HCT116 (cell line): ENCODE measurements at regions not wholly inside any gene's neighbourhood (a gene's known extent, or its start where the extent isn't known, plus 50 kb on each side); places are given as distances from the start of the nearest gene placed in this dataset.

Source experiments
- ATAC-seq: fragments of 200-7000 bp; cut with Tn5 transposase; 2 replicates; pipeline ENCODE4 v1.9.1; 2020; ENCODE audit warnings: mild to moderate bottlenecking, moderate library complexity
- BruUV-seq: library from RNA; stranded (reverse); fragments of 400-500 nt; replicated peaks from 2 replicates; lab custom pipeline; 2021; lab: Mats Ljungman, UMichigan
- CTCF ChIA-PET: fragments of 300-600 bp; sonication (Branson Sonifier 250); formaldehyde crosslinking; loops from one replicate; lab custom pipeline; 2021; ENCODE audit warnings: antibody characterized with exemption; lab: Charles Lee
- POLR2A ChIA-PET: fragments of 300-600, 350-600 bp; sonication (Branson Sonifier 250); formaldehyde crosslinking; loops from one replicate; lab custom pipeline; 2021; ENCODE audit warnings: antibody characterized with exemption; lab: Charles Lee
- RAD21 ChIA-PET, 2 experiments: fragments of 300-600 bp; sonication (Branson Sonifier 250); formaldehyde crosslinking; loops; one replicate each; lab custom pipeline; 2023; ENCODE audit warnings: low total read pairs in 2 of 2; ENCODE audit not compliant: uncharacterized antibody in 2 of 2, unreplicated experiment in 2 of 2, low non-redundant PET in 1 of 2; lab: Charles Lee
- DNase-seq: peaks from one replicate; pipeline ENCODE4 v3.0.0-alpha.2; 2010; ENCODE audit warnings: low read depth, low spot score
- H2AFZ ChIP-seq: fragments of 200-600 bp; shearing (Covaris generic), sonication (generic); 2 replicates; pipeline ENCODE4 v1.6.1; 2017; ENCODE audit warnings: low read depth, mixed run types, mixed read lengths, antibody characterized with exemption, low read length; ENCODE audit not compliant: poor library complexity, severe bottlenecking
- H3K27ac ChIP-seq: 2 replicates; pipeline ENCODE4 v1.5.1; 2012; ENCODE audit warnings: low read depth, low read length
- H3K27me3 ChIP-seq: fragments of 200-600 bp; sonication (generic); 2 replicates; pipeline ENCODE4 v1.6.1; 2016; ENCODE audit warnings: mixed run types, low read length, mixed read lengths; ENCODE audit not compliant: insufficient read depth
- H3K36me3 ChIP-seq, 2 experiments: fragments of 200-500 bp in 1 of 2; fragments of 200-600 bp in 1 of 2; sonication (Bioruptor generic) in 1 of 2; sonication (generic) in 1 of 2; 2 replicates each; pipeline versions ENCODE4 v1.5.1 to v1.6.1; 2014 to 2016; ENCODE audit warnings: low read length in 2 of 2, inconsistent platforms in 1 of 2, mixed read lengths in 1 of 2, mixed run types in 1 of 2; ENCODE audit not compliant: insufficient read depth in 2 of 2, control insufficient read depth in 1 of 2
- H3K4me1 ChIP-seq, 2 experiments: fragments of 200-600 bp in 1 of 2; sonication (generic) in 1 of 2; 2 replicates each; pipeline versions ENCODE4 v1.5.1 to v1.6.1; 2012 to 2017; ENCODE audit warnings: low read length in 2 of 2, inconsistent platforms in 1 of 2, mild to moderate bottlenecking in 1 of 2, mixed read lengths in 1 of 2, mixed run types in 1 of 2, moderate library complexity in 1 of 2; ENCODE audit not compliant: insufficient read depth in 2 of 2, control insufficient read depth in 1 of 2
- H3K4me2 ChIP-seq: fragments of 200-600 bp; sonication (generic); 2 replicates; pipeline ENCODE4 v1.6.1; 2017; ENCODE audit warnings: mixed run types, low read length, mixed read lengths
- H3K4me3 ChIP-seq, 2 experiments: fragments of 200-600 bp in 1 of 2; sonication (generic) in 1 of 2; replicated peaks in 1 of 2; 2 replicates each; pipeline ENCODE4 v1.5.1; 2011 to 2016; ENCODE audit warnings: low read length in 2 of 2, control low read depth in 1 of 2, low read depth in 1 of 2, mild to moderate bottlenecking in 1 of 2, mixed read lengths in 1 of 2, mixed run types in 1 of 2
- H3K79me2 ChIP-seq: fragments of 200-600 bp; sonication (generic); 2 replicates; pipeline ENCODE4 v1.6.1; 2017; ENCODE audit warnings: mild to moderate bottlenecking, mixed run types, low read length, moderate library complexity, mixed read lengths; ENCODE audit not compliant: insufficient read depth
- H3K9ac ChIP-seq: fragments of 200-600 bp; sonication (generic); 2 replicates; pipeline ENCODE4 v1.6.1; 2016; ENCODE audit warnings: low read length, mixed read lengths
- H3K9me2 ChIP-seq: fragments of 200-600 bp; sonication (generic), shearing (Covaris generic); 2 replicates; pipeline ENCODE4 v1.6.1; 2017; ENCODE audit warnings: mixed run types, mild to moderate bottlenecking, moderate library complexity; ENCODE audit not compliant: insufficient read depth
- H3K9me3 ChIP-seq, 2 experiments: fragments of 200-500 bp in 1 of 2; fragments of 200-600 bp in 1 of 2; sonication (Bioruptor generic) in 1 of 2; sonication (generic) in 1 of 2; 2 replicates each; pipeline ENCODE4 v1.6.1; 2014 to 2017; ENCODE audit warnings: low read length in 2 of 2, mixed read lengths in 2 of 2, inconsistent platforms in 1 of 2, low read depth in 1 of 2, mild to moderate bottlenecking in 1 of 2, mixed run types in 1 of 2, moderate library complexity in 1 of 2; ENCODE audit not compliant: control insufficient read depth in 1 of 2, insufficient read depth in 1 of 2
- H4K20me1 ChIP-seq: fragments of 200-600 bp; sonication (generic), shearing (Covaris generic); 2 replicates; pipeline ENCODE4 v1.6.1; 2017; ENCODE audit warnings: mixed run types, mild to moderate bottlenecking, moderate library complexity; ENCODE audit not compliant: insufficient read depth
- EZH2 ChIP-seq: fragments of 200-600 bp; sonication (generic); IDR thresholded peaks from 2 replicates; pipeline ENCODE4 v1.6.1; 2017; ENCODE audit warnings: antibody characterized with exemption, mixed run types
- EZH2phosphoT487 ChIP-seq: fragments of 200-600 bp; IDR thresholded peaks from 2 replicates; pipeline ENCODE4 v1.6.1; 2018; ENCODE audit warnings: antibody characterized with exemption, borderline replicate concordance
- FOSL1 ChIP-seq: IDR thresholded peaks from 2 replicates; pipeline ENCODE4 v1.6.1; 2012; ENCODE audit warnings: low read depth
- POLR2AphosphoS5 ChIP-seq: IDR thresholded peaks from 2 replicates; pipeline ENCODE4 v1.6.1; 2011; ENCODE audit warnings: mild to moderate bottlenecking, low read depth, low read length, moderate library complexity
- RAD21 ChIP-seq: IDR thresholded peaks from 2 replicates; pipeline ENCODE4 v1.6.1; 2012; ENCODE audit warnings: low read depth, mild to moderate bottlenecking
- SRF ChIP-seq: IDR thresholded peaks from 2 replicates; pipeline ENCODE4 v1.6.1; 2012; ENCODE audit warnings: low read depth
- intact Hi-C: fragments of 100-400 bp; cut with micrococcal nuclease; formaldehyde crosslinking; loops from 2 replicates; pipeline ENCODE4 v1.10.0; 2022
- TF ChIP-seq, protein P1 (sequence below): IDR thresholded peaks from 2 replicates; pipeline ENCODE4 v1.6.1; 2012
- TF ChIP-seq, protein P2 (sequence below), 3 experiments: fragments of 200-600 bp in 1 of 3; sonication (generic) in 1 of 3; IDR thresholded peaks in 2 of 3; conservative IDR thresholded peaks in 1 of 3; 2 replicates each; pipeline ENCODE4 v1.5.1; 2012 to 2017; ENCODE audit warnings: low read depth in 2 of 3, low read length in 2 of 3, antibody characterized with exemption in 1 of 3, borderline replicate concordance in 1 of 3, control low read depth in 1 of 3, mild to moderate bottlenecking in 1 of 3, mixed read lengths in 1 of 3, mixed run types in 1 of 3, moderate library complexity in 1 of 3; ENCODE audit not compliant: insufficient read depth in 1 of 3

DNA sequence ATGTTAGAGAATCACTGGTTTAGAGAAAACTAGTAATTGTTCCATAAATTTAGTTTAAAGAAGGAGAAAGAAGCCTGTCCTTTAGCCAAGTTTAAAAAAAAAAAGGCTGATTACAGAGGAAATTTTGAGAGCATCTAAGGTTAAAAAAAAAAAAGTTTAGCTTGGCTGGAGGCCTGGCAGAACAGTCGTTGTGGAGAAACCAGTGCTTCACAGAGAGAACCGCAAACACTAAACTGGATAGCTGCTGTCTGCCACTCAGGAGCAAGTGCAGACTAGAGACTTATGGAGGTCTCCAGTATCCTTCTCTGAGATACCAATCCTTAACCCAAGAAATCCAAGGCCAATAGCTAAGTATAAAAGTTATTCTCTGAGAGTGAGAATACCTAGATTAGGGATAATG is 84.8 kb upstream of the ANKRD28 start:
- RAD21 ChIA-PET = no interaction called here
- no peaks in the 10 kb centered on the region for H3K79me2 ChIP-seq
- H3K9ac ChIP-seq = no peak overlapping the region
- H2AFZ ChIP-seq = no peak overlapping the region
- ATAC-seq (no peak), DNase-seq (no peak)
- H3K9me2 ChIP-seq = no peaks in the 10 kb centered on the region
- H3K36me3 ChIP-seq = no peaks in the 10 kb centered on the region
- no peaks in the 10 kb centered on the region for H3K27me3 ChIP-seq
- no TSS peak for BruUV-seq
- H3K4me2 ChIP-seq = no peak overlapping the region
- CTCF ChIA-PET = no interaction called here
- POLR2A ChIA-PET = no interaction called here
- TF ChIP-seq, protein P1, sequence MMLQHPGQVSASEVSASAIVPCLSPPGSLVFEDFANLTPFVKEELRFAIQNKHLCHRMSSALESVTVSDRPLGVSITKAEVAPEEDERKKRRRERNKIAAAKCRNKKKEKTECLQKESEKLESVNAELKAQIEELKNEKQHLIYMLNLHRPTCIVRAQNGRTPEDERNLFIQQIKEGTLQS = no peak
- TF ChIP-seq SRF (no peak), EZH2 (no peak)
- no peak overlapping the region for H3K4me3 ChIP-seq
- no peak overlapping the region for H3K27ac ChIP-seq
- H4K20me1 ChIP-seq = no peaks in the 10 kb centered on the region
- intact Hi-C loops = no loop called here
- H3K9me3 ChIP-seq = peaks cover 0 to 3% of the 10 kb centered on the region in 2 experiments; a peak in 1 of 4 replicates
- H3K4me1 ChIP-seq = no peaks in the 10 kb centered on the region

DNA sequence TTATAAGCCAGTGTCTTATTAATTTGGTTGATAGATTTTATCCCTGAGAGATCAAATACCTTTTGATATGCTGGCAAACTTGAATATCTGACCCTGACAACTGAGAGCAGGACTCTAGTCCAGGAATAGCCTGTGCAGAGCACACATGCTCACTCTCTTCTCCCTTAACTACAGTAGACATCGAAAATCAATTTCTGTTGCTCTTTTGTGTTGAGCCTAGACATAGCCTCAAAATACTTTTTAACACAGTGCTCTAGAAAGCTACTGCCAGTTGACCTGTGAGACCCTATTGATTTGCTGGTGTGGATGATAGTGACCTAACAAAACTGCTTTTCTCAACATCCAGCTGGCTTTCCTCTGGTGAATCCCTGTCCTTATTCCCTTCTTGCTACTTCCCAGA is 86.4 kb upstream of the ANKRD28 start:
- no peak for ATAC-seq
- no peaks in the 10 kb centered on the region for H3K36me3 ChIP-seq
- no peak for DNase-seq
- intact Hi-C loops = no loop called here
- ChIA-PET RAD21 (no interaction called here), CTCF (no interaction called here), POLR2A (no interaction called here)
- no peak overlapping the region for H2AFZ ChIP-seq
- no peaks in the 10 kb centered on the region for H3K9me2 ChIP-seq
- no peak overlapping the region for H3K27ac ChIP-seq
- no peaks in the 10 kb centered on the region for H3K27me3 ChIP-seq
- TF ChIP-seq POLR2AphosphoS5 (no peak), SRF (no peak), RAD21 (no peak), FOSL1 (no peak), EZH2phosphoT487 (no peak)
- TF ChIP-seq, protein P2, sequence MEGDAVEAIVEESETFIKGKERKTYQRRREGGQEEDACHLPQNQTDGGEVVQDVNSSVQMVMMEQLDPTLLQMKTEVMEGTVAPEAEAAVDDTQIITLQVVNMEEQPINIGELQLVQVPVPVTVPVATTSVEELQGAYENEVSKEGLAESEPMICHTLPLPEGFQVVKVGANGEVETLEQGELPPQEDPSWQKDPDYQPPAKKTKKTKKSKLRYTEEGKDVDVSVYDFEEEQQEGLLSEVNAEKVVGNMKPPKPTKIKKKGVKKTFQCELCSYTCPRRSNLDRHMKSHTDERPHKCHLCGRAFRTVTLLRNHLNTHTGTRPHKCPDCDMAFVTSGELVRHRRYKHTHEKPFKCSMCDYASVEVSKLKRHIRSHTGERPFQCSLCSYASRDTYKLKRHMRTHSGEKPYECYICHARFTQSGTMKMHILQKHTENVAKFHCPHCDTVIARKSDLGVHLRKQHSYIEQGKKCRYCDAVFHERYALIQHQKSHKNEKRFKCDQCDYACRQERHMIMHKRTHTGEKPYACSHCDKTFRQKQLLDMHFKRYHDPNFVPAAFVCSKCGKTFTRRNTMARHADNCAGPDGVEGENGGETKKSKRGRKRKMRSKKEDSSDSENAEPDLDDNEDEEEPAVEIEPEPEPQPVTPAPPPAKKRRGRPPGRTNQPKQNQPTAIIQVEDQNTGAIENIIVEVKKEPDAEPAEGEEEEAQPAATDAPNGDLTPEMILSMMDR (IDR thresholded peaks at IDR 0.05 in 2 of 3, conservative IDR thresholded peaks at IDR 0.05 in 1 of 3; ENCODE audit: borderline replicate concordance in 1 of 3, insufficient read depth in 1 of 3, low read depth in 2 of 3, low read length in 2 of 3) = no peak
- no peak overlapping the region for H3K4me3 ChIP-seq
- no peaks in the 10 kb centered on the region for H3K4me1 ChIP-seq
- no peaks in the 10 kb centered on the region for H4K20me1 ChIP-seq
- H3K79me2 ChIP-seq = no peaks in the 10 kb centered on the region
- no peak overlapping the region for H3K9ac ChIP-seq
- H3K9me3 ChIP-seq = peaks cover 0 to 3% of the 10 kb centered on the region in 2 experiments; a peak in 1 of 4 replicates
- BruUV-seq = no TSS peak
- H3K4me2 ChIP-seq = no peak overlapping the region
